ENCODE measurements at regions not wholly inside any gene's neighbourhood (a gene's known extent, or its start where the extent isn't known, plus 50 kb on each side); places are given as distances from the start of the nearest gene placed in this dataset.

DNA sequence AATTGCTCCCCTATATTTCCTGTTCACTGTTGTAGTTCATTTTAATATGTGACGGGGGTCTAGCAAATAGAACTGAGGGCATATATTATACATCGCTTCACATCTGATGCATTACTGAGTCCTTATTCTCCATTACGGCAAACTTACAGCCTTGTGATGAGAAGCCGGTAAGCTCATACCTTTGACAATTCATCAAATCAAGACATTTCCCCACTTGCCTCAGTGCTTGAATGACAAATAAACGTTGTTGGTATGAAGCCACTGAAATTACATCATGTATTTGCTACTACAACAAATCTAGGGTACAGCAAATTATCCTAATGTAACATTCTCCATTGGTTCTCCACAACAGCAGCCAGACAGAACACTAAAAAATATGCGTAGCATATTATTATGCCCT, 1999.8 kb downstream of the LRRC4C start:
- no peak overlapping the region for H3K4me3 Mint-ChIP-seq
- H3K4me1 ChIP-seq (ENCODE audit: insufficient read depth, low read length): no peaks in the 10 kb centered on the region
- H3K9me3 ChIP-seq (ENCODE audit: control insufficient read depth, low read depth, low read length): no peaks in the 10 kb centered on the region
- no peak overlapping the region for H3K14ac ChIP-seq (ENCODE audit: insufficient read depth, low read length)
- no peak overlapping the region for H4K91ac ChIP-seq (ENCODE audit: insufficient read length, low read depth, low read length)
- no peak for DNase-seq
- H3K56ac ChIP-seq (ENCODE audit: insufficient read length, low read depth, low read length): no peak overlapping the region
- no peaks in the 10 kb centered on the region for H4K20me1 ChIP-seq (ENCODE audit: control insufficient read depth, insufficient read depth, insufficient read length)
- no peak overlapping the region for H2BK15ac ChIP-seq (ENCODE audit: low read depth, low read length)
- no peak overlapping the region for H2BK5ac ChIP-seq (ENCODE audit: insufficient read length, low read length)
- no peaks in the 10 kb centered on the region for H3K9me3 Mint-ChIP-seq
- H4K8ac ChIP-seq (replicated peaks; ENCODE audit: insufficient read length, low read depth, low read length): no peak overlapping the region
- H3K4me1 Mint-ChIP-seq: no peaks in the 10 kb centered on the region
- H3K9ac ChIP-seq (ENCODE audit: extremely low read depth, insufficient read length, low read length): no peak overlapping the region
- no peak overlapping the region for H2AK5ac ChIP-seq (ENCODE audit: insufficient read length, low read length)
- no peak overlapping the region for H3K23ac ChIP-seq (ENCODE audit: insufficient read length, low read depth, low read length)
- no peak overlapping the region for H2BK12ac ChIP-seq (ENCODE audit: insufficient read length, low read depth, low read length)
- no peaks in the 10 kb centered on the region for H3K36me3 Mint-ChIP-seq (ENCODE audit: insufficient read depth in 1 of 3, low read depth in 3 of 3)
- H3K27ac ChIP-seq (ENCODE audit: insufficient read length, low read depth, low read length): no peak overlapping the region
- no peaks in the 10 kb centered on the region for H3K79me1 ChIP-seq (ENCODE audit: insufficient read depth, low read depth, low read length, poor library complexity, severe bottlenecking)
- no peaks in the 10 kb centered on the region for H3K27me3 ChIP-seq (ENCODE audit: insufficient read depth, low read length)
- H2BK20ac ChIP-seq (ENCODE audit: low read depth, low read length, poor library complexity, severe bottlenecking): no peak overlapping the region
- no peaks in the 10 kb centered on the region for H3K23me2 ChIP-seq (ENCODE audit: insufficient read length, low read depth, low read length, poor library complexity, severe bottlenecking)
- TF ChIP-seq, protein P1, sequence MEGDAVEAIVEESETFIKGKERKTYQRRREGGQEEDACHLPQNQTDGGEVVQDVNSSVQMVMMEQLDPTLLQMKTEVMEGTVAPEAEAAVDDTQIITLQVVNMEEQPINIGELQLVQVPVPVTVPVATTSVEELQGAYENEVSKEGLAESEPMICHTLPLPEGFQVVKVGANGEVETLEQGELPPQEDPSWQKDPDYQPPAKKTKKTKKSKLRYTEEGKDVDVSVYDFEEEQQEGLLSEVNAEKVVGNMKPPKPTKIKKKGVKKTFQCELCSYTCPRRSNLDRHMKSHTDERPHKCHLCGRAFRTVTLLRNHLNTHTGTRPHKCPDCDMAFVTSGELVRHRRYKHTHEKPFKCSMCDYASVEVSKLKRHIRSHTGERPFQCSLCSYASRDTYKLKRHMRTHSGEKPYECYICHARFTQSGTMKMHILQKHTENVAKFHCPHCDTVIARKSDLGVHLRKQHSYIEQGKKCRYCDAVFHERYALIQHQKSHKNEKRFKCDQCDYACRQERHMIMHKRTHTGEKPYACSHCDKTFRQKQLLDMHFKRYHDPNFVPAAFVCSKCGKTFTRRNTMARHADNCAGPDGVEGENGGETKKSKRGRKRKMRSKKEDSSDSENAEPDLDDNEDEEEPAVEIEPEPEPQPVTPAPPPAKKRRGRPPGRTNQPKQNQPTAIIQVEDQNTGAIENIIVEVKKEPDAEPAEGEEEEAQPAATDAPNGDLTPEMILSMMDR (conservative IDR thresholded peaks at IDR 0.05): no peak
- no peak overlapping the region for H2AFZ ChIP-seq (ENCODE audit: low read length)
- H3K4me2 ChIP-seq (ENCODE audit: insufficient read depth, insufficient read length, low read length): no peak overlapping the region
- H3K27ac Mint-ChIP-seq: no peak overlapping the region
- no peak overlapping the region for H4K5ac ChIP-seq (ENCODE audit: insufficient read length, low read depth, low read length)
- no peak overlapping the region for H3T11ph ChIP-seq (ENCODE audit: low read length)
- no CpG with 5 or more reads among the region's 6 CpGs for WGBS (ENCODE audit: extremely low coverage, insufficient read length, low lambda C conversion rate)
- no peak overlapping the region for H3K18ac ChIP-seq (ENCODE audit: insufficient read length, low read depth, low read length)
- no peak overlapping the region for H2BK120ac ChIP-seq (ENCODE audit: low read depth, low read length, poor library complexity, severe bottlenecking)
- H3K79me2 ChIP-seq (ENCODE audit: insufficient read depth, low read length): no peaks in the 10 kb centered on the region
- H3K4ac ChIP-seq (ENCODE audit: low read depth, low read length): no peak overlapping the region
- no peaks in the 10 kb centered on the region for H3K27me3 Mint-ChIP-seq (ENCODE audit: low read depth)
